ENCODE measurements at regions not wholly inside any gene's neighbourhood (a gene's known extent, or its start where the extent isn't known, plus 50 kb on each side); places are given as distances from the start of the nearest gene placed in this dataset.

- no peak for DNase-seq (ENCODE audit: low spot score)
- no peak for TF ChIP-seq CTCF (IDR thresholded peaks at IDR 0.05; ENCODE audit: borderline replicate concordance, control extremely low read depth, extremely low read depth, insufficient read depth, missing control alignments)
- in situ Hi-C loops (cut with MboI; ENCODE audit: low sequenced_read_pairs, unreplicated experiment), result no loop called here
Observed at GRCh38 chr18:29681578-29681977, 1361.0 kb downstream of the DSC3 start.

GRCh38 chr18:29664278-29665036, 1378.1 kb downstream of the DSC3 start:
- no peak for DNase-seq (ENCODE audit: low spot score)
- no peak for TF ChIP-seq CTCF (IDR thresholded peaks at IDR 0.05; ENCODE audit: borderline replicate concordance, control extremely low read depth, extremely low read depth, insufficient read depth, missing control alignments)
- in situ Hi-C loops (cut with MboI; ENCODE audit: low sequenced_read_pairs, unreplicated experiment), result no loop called here

- no peak for TF ChIP-seq CTCF (IDR thresholded peaks at IDR 0.05; ENCODE audit: borderline replicate concordance, control extremely low read depth, extremely low read depth, insufficient read depth, missing control alignments)
- DNase-seq (ENCODE audit: low spot score), result no peak
- in situ Hi-C loops (cut with MboI; ENCODE audit: low sequenced_read_pairs, unreplicated experiment), result no loop called here
Observed at GRCh38 chr18:29661924-29662323, 1380.6 kb downstream of the DSC3 start.

GRCh38 chr18:29660777-29661176, 1381.8 kb downstream of the DSC3 start:
- TF ChIP-seq CTCF (IDR thresholded peaks at IDR 0.05; ENCODE audit: borderline replicate concordance, control extremely low read depth, extremely low read depth, insufficient read depth, missing control alignments), result no peak
- no peak for DNase-seq (ENCODE audit: low spot score)
- in situ Hi-C loops (cut with MboI; ENCODE audit: low sequenced_read_pairs, unreplicated experiment), result no loop called here

- no peak for TF ChIP-seq CTCF (IDR thresholded peaks at IDR 0.05; ENCODE audit: borderline replicate concordance, control extremely low read depth, extremely low read depth, insufficient read depth, missing control alignments)
- in situ Hi-C loops (cut with MboI; ENCODE audit: low sequenced_read_pairs, unreplicated experiment), result no loop called here
Observed at GRCh38 chr18:29653671-29654215, 1388.8 kb downstream of the DSC3 start.

GRCh38 chr18:29652797-29653196, 1389.7 kb downstream of the DSC3 start:
- DNase-seq (ENCODE audit: low spot score), result no peak
- no peak for TF ChIP-seq CTCF (IDR thresholded peaks at IDR 0.05; ENCODE audit: borderline replicate concordance, control extremely low read depth, extremely low read depth, insufficient read depth, missing control alignments)
- in situ Hi-C loops (cut with MboI; ENCODE audit: low sequenced_read_pairs, unreplicated experiment), result no loop called here

More at GRCh38 chr18:29653671-29654215, 1388.8 kb downstream of the DSC3 start:
- DNase-seq (ENCODE audit: low spot score), result no peak
